OCI-LY1 (cell line): ENCODE measurements at regions not wholly inside any gene's neighbourhood (a gene's known extent, or its start where the extent isn't known, plus 50 kb on each side); places are given as distances from the start of the nearest gene placed in this dataset.

ENCODE experiments used
- H2AFZ ChIP-seq: fragments of 200-600 bp; sonication (generic), shearing (Covaris generic); 2 replicates; pipeline ENCODE4 v1.6.0; 2014; ENCODE audit warnings: antibody characterized with exemption, mild to moderate bottlenecking, low read length
- H3F3A ChIP-seq: fragments of 200-600 bp; sonication (generic), shearing (Covaris generic); 2 replicates; pipeline ENCODE4 v1.6.0; 2014; ENCODE audit warnings: mild to moderate bottlenecking, antibody characterized with exemption, low read length, moderate library complexity; ENCODE audit not compliant: insufficient read depth
- H3K27ac ChIP-seq: fragments of 200-600 bp; sonication (generic); 2 replicates; pipeline ENCODE4 v1.5.1; 2014; ENCODE audit warnings: low read length, mixed run types, mild to moderate bottlenecking, low read depth; ENCODE audit not compliant: poor library complexity, severe bottlenecking
- H3K27me3 ChIP-seq: fragments of 200-600 bp; sonication (generic); 2 replicates; pipeline ENCODE4 v1.6.0; 2014; ENCODE audit warnings: antibody characterized with exemption, mild to moderate bottlenecking, low read length, moderate library complexity; ENCODE audit not compliant: insufficient read depth
- H3K36me3 ChIP-seq: fragments of 200-600 bp; sonication (generic); 2 replicates; pipeline ENCODE4 v1.6.1; 2014; ENCODE audit warnings: mild to moderate bottlenecking, antibody characterized with exemption, low read length, moderate library complexity, mixed read lengths; ENCODE audit not compliant: insufficient read depth
- H3K4me1 ChIP-seq: fragments of 200-600 bp; sonication (generic); 2 replicates; pipeline ENCODE4 v1.5.1; 2014; ENCODE audit warnings: mild to moderate bottlenecking, low read length, moderate library complexity; ENCODE audit not compliant: insufficient read depth, severe bottlenecking
- H3K4me2 ChIP-seq: fragments of 200-600 bp; sonication (generic), shearing (Covaris generic); 2 replicates; pipeline ENCODE4 v1.6.1; 2014; ENCODE audit warnings: low read length
- H3K4me3 ChIP-seq: fragments of 200-600 bp; sonication (generic); 2 replicates; pipeline ENCODE4 v1.5.1; 2014; ENCODE audit warnings: low read length, low read depth, mild to moderate bottlenecking, mixed read lengths; ENCODE audit not compliant: poor library complexity, severe bottlenecking
- H3K79me2 ChIP-seq: fragments of 200-600 bp; shearing (Covaris generic); 2 replicates; pipeline ENCODE4 v1.6.1; 2016; ENCODE audit warnings: mixed run types, low read length, mixed read lengths; ENCODE audit not compliant: insufficient read depth
- H3K9ac ChIP-seq: fragments of 200-600 bp; sonication (generic), shearing (Covaris generic); 2 replicates; pipeline ENCODE4 v1.6.1; 2014; ENCODE audit warnings: mild to moderate bottlenecking, low read length, mixed read lengths
- H3K9me2 ChIP-seq: fragments of 200-600 bp; sonication (generic), shearing (Covaris generic); 2 replicates; pipeline ENCODE4 v1.6.1; 2014; ENCODE audit warnings: low read depth, mild to moderate bottlenecking, low read length, mixed read lengths
- H3K9me3 ChIP-seq: fragments of 200-600 bp; shearing (Covaris generic); 2 replicates; pipeline ENCODE4 v1.6.1; 2014; ENCODE audit warnings: low read length, mixed read lengths
- H4K20me1 ChIP-seq: fragments of 200-600 bp; sonication (generic), shearing (Covaris generic); 2 replicates; pipeline ENCODE4 v1.6.0; 2016; ENCODE audit warnings: mild to moderate bottlenecking, low read length; ENCODE audit not compliant: insufficient read depth
- CTCF ChIP-seq: fragments of 200-600 bp; sonication (generic), shearing (Covaris generic); IDR thresholded peaks from 2 replicates; pipeline ENCODE4 v1.5.1; 2017; ENCODE audit warnings: mild to moderate bottlenecking, antibody characterized with exemption, low read length, moderate library complexity, mixed read lengths
- EZH2 ChIP-seq: fragments of 200-600 bp; sonication (generic), shearing (Covaris generic); IDR thresholded peaks from 2 replicates; pipeline ENCODE4 v1.8.0; 2017; ENCODE audit warnings: borderline replicate concordance, mixed run types, mild to moderate bottlenecking, antibody characterized with exemption, low read length, moderate library complexity, mixed read lengths

- Histone ChIP-seq H3K27me3 (no peaks in the 10 kb centered on the region), H3K9me2 (no peaks in the 10 kb centered on the region), H3K4me1 (no peaks in the 10 kb centered on the region), H3K4me3 (no peak overlapping the region), H3K79me2 (no peaks in the 10 kb centered on the region), H3K27ac (no peak overlapping the region), H2AFZ (no peak overlapping the region), H4K20me1 (no peaks in the 10 kb centered on the region), H3K4me2 (no peak overlapping the region), H3K9me3 (no peaks in the 10 kb centered on the region), H3K9ac (no peak overlapping the region), H3F3A (no peaks in the 10 kb centered on the region), H3K36me3 (no peaks in the 10 kb centered on the region)
- TF ChIP-seq CTCF (no peak), EZH2 (no peak)
Measured at GRCh38 chr20:23237201-23237600, 113.4 kb upstream of the NXT1 start.

GRCh38 chr20:23235173-23236027, 115.2 kb upstream of the NXT1 start:
- no peaks in the 10 kb centered on the region for H3F3A ChIP-seq
- no peaks in the 10 kb centered on the region for H3K27me3 ChIP-seq
- H3K9me2 ChIP-seq: no peaks in the 10 kb centered on the region
- H3K9ac ChIP-seq: no peak overlapping the region
- H3K9me3 ChIP-seq: no peaks in the 10 kb centered on the region
- H3K36me3 ChIP-seq: no peaks in the 10 kb centered on the region
- H3K27ac ChIP-seq: no peak overlapping the region
- no peak overlapping the region for H2AFZ ChIP-seq
- H4K20me1 ChIP-seq: no peaks in the 10 kb centered on the region
- no peak overlapping the region for H3K4me2 ChIP-seq
- H3K4me3 ChIP-seq: no peak overlapping the region
- H3K4me1 ChIP-seq: no peaks in the 10 kb centered on the region
- TF ChIP-seq EZH2 (no peak), CTCF (peak; percentile 86)
- H3K79me2 ChIP-seq: no peaks in the 10 kb centered on the region

- Histone ChIP-seq H3K79me2 (no peaks in the 10 kb centered on the region), H3K4me2 (no peak overlapping the region), H3K4me3 (no peak overlapping the region), H3K4me1 (no peaks in the 10 kb centered on the region), H3F3A (no peaks in the 10 kb centered on the region), H3K9me2 (no peaks in the 10 kb centered on the region), H4K20me1 (no peaks in the 10 kb centered on the region), H3K27ac (no peak overlapping the region), H3K9ac (no peak overlapping the region), H3K9me3 (no peaks in the 10 kb centered on the region), H3K27me3 (no peaks in the 10 kb centered on the region), H3K36me3 (no peaks in the 10 kb centered on the region), H2AFZ (no peak overlapping the region)
- TF ChIP-seq EZH2 (no peak), CTCF (no peak)
Measured at GRCh38 chr20:23234311-23235078, 116.1 kb upstream of the NXT1 start.
